D721Med (cell line): ENCODE measurements at regions not wholly inside any gene's neighbourhood (a gene's known extent, or its start where the extent isn't known, plus 50 kb on each side); places are given as distances from the start of the nearest gene placed in this dataset.
"Not testable (repeated sequence)": the region's sequence is repeated elsewhere in the genome, so short reads cannot be mapped to it uniquely, and the experiment has no call there.

Source experiments
- DNase-seq: peaks from one replicate; pipeline ENCODE4 v3.0.0; 2011; ENCODE audit warnings: low spot score; ENCODE audit not compliant: insufficient read length
- FAIRE-seq: peaks from 2 replicates; lab custom pipeline; 2011; peaks lifted over from hg19 to GRCh38; lab: Jason Lieb, UNC
- TF ChIP-seq, protein P1 (sequence below): IDR thresholded peaks from 2 replicates; pipeline ENCODE4 v1.5.1; 2012; ENCODE audit warnings: mild to moderate bottlenecking, control low read depth; ENCODE audit not compliant: insufficient read depth; ENCODE audit errors: missing control alignments

DNA sequence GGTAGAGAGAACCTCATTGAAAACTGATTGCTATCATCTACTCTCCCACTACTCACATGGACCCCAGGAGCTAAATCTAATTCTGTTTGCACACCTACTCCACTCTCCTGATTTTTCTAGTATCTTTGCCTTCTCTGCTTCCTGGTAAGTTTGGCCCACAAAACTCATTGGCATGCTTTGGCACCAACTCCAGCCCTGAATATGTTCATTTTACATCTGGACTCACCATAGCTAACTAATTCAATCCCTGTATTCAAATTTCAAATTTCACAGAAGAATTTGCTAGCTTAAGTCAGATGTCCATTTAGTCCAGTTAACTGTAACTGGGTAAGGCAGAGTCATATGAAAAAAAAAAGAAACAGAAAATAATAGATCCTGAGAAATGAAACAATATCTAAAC is 442.1 kb downstream of the SUCLG1 start:
- TF ChIP-seq, protein P1, sequence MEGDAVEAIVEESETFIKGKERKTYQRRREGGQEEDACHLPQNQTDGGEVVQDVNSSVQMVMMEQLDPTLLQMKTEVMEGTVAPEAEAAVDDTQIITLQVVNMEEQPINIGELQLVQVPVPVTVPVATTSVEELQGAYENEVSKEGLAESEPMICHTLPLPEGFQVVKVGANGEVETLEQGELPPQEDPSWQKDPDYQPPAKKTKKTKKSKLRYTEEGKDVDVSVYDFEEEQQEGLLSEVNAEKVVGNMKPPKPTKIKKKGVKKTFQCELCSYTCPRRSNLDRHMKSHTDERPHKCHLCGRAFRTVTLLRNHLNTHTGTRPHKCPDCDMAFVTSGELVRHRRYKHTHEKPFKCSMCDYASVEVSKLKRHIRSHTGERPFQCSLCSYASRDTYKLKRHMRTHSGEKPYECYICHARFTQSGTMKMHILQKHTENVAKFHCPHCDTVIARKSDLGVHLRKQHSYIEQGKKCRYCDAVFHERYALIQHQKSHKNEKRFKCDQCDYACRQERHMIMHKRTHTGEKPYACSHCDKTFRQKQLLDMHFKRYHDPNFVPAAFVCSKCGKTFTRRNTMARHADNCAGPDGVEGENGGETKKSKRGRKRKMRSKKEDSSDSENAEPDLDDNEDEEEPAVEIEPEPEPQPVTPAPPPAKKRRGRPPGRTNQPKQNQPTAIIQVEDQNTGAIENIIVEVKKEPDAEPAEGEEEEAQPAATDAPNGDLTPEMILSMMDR: no peak
- FAIRE-seq: no peak
- DNase-seq: no peak

DNA sequence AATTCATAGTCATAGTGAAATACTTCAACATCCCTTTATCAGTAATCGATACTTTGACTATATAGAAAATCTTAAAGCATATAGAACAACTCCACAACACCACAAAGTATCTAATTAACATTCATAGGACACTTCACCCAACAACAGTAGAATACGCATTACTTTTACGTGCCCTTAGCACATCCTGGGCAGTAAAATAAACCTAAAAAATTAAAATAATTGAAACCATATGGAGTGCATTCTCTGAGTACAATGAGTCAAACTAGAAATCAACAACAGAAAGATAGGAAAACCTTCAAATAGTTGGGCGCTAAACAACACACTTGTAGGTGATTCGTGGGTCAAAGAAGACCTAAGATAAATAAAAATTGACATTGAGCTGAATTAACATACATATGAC is 442.9 kb downstream of the SUCLG1 start:
- DNase-seq (no peak), FAIRE-seq (no peak)
- TF ChIP-seq, protein P1: no peak

DNA sequence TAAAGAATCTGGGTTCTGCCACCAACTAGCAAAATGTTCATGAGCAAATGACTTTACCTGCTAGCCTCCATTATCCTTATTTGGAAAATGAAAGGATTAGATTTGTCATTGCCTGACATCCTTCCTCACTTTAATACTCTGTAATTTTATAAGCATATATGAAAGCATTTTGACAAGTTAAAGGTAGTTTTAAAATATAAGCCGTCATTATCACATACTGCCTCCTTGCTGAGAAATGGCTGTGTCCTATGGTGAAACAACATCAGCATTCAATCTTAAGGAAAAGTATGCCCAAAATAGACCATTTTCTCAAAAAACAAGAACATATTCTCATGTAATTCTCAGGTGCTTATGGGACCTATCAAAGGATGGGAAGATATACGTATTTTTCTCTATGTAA is 461.2 kb downstream of the SUCLG1 start:
- DNase-seq: no peak
- FAIRE-seq: no peak
- TF ChIP-seq, protein P1: no peak

DNA sequence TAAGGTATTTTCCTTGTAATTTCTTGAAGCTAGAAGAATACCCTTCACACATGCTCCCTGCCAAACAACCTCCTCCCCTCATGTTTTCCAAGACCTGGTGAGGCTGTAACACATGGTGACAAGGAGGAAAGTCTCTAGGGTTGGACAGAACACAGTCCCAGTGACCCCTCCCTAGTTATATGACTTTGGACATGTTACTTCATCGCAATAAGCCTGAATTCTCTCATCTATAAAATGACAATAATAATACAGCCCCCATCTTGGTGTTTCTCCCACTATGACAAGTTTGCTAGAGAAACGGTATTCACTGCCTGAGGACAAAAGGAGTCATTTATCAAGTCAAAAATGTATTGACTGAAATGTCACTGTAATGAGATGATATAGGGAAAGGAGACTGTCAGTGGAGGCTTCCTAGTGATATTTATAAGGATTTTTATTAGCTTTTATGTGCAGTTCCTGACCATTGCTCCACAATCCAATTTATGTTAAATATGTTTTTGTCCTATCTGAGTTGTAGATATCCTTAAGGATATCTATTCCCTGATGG is 464.4 kb downstream of the SUCLG1 start:
- FAIRE-seq (no peak), DNase-seq (no peak)
- TF ChIP-seq, protein P1: no peak

DNA sequence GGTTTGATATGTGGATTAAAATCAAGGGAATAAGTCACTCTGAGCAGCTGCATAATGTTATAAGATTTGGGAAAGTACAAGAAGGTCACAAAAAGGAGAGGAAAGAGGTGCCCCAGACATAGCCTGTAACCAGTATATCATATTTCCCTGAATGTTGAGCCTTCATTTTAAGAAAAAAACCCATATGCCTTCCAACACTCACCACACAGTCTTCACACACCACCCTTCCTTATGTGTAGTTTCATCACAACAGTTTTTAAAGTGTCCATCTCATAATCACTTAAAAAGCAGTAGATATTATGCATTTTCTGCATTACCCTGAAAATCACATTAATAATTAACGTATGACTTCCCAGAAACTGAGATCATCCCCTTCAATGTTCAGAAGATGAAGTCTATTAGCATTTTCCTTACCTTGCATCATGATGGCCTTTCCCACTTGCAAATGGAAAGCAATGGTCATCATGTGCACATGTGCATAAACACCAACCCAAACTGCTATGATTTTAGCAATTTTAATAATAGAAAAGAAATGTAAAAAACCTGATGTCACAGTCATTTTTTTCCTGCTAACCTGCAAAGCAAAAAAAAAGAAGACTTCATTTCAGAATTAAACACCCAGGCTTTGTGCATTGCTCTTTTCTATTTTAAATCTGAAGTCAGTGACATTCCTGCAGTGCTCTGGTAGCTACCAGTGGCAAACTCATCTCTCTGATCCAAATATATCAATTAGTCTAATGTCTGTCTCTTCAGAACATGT is 465.0 kb downstream of the SUCLG1 start:
- TF ChIP-seq, protein P1: no peak
- FAIRE-seq: no peak
- no peak for DNase-seq

DNA sequence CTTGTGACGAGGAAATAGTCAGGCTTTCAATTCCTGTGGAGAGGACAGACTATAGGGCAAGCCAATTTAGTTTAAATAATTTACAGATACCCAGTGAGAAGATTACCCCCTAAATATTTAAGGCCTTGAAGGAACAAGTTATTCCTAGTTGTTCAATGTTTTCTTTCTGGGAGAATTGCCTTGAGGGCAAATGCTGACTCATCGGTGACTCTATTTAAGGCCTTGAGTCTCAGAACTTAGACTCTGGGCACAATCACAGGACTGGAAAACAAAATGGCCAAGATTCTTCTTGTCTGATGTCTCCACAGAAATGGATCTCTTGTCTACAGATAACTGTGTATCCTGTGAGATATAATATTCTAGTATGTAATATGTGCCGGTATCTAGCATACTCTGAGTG is 467.1 kb downstream of the SUCLG1 start:
- FAIRE-seq: no peak
- no peak for DNase-seq
- TF ChIP-seq, protein P1: no peak

DNA sequence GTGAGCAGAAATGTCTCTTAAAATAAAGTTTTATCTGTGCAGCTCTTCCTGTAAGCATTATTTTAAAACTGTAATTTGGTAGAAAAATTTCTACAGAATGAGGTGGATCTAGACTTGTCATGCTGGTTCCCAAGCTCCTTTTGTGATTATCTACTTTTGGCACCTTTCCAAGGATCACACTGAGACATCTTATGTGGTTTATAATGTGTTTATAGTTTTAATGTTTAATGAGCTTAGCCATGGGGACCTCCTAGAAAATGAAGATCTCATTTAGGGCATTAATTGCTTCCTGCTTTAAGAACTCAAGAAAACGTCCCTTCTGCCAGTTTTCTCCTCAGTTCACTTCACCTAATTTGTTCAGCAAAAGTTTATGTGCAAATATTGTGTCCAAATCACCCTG is 468.4 kb downstream of the SUCLG1 start:
- peak; percentile 92 for FAIRE-seq
- TF ChIP-seq, protein P1: no peak
- DNase-seq: no peak

DNA sequence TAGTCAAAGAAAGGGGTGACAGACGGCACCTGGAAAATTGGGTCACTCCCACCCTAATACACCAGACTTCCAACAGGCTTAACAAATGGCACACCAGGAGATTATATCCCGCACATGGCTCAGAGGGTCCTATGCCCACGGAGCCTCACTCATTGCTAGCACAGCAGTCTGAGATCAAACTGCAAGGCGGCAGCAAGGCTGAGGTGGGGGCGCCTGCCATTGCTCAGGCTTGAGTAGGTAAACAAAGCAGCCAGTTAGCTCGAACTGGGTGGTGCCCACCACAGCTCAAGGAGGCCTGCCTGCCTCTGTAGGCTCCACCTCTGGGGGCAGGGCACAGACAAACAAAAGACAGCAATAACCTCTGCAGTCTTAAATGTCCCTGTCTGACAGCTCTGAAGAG is 482.5 kb downstream of the SUCLG1 start:
- not testable (repeated sequence) for FAIRE-seq, DNase-seq
